Liver (tissue), 3 donors: ENCODE measurements at regions not wholly inside any gene's neighbourhood (a gene's known extent, or its start where the extent isn't known, plus 50 kb on each side); places are given as distances from the start of the nearest gene placed in this dataset.

Experiments
- CTCF ChIP-seq: fragments of 150-350 bp; IDR thresholded peaks from 2 replicates; pipeline ENCODE4 v1.5.1; 2017; ENCODE audit warnings: improper control_type of control experiment, low read depth, low read length; ENCODE audit not compliant: missing input control
- EGR1 ChIP-seq, 2 donors: IDR thresholded peaks; 2 replicates each; pipeline ENCODE4 v1.6.1; 2016 to 2018; ENCODE audit warnings: antibody characterized with exemption in 2 of 2, low read depth in 2 of 2
- HNF4A ChIP-seq, 2 donors: conservative IDR thresholded peaks; 2 replicates each; pipeline ENCODE4 v1.6.1; 2016; ENCODE audit warnings: antibody characterized with exemption in 2 of 2, mild to moderate bottlenecking in 2 of 2
- RAD21 ChIP-seq, 2 donors: IDR thresholded peaks; 2 replicates each; pipeline ENCODE4 v1.6.1; 2016; ENCODE audit warnings: antibody characterized with exemption in 2 of 2, mild to moderate bottlenecking in 2 of 2
- REST ChIP-seq: IDR thresholded peaks from 2 replicates; pipeline ENCODE4 v1.6.1; 2016; ENCODE audit warnings: antibody characterized with exemption, mild to moderate bottlenecking
- RXRA ChIP-seq, 2 donors: IDR thresholded peaks; 2 replicates each; pipeline ENCODE4 v1.6.1; 2017 to 2018; ENCODE audit warnings: antibody characterized with exemption in 2 of 2, mild to moderate bottlenecking in 1 of 2
- donor health status: healthy.
- donor health status: healthy.

- TF ChIP-seq CTCF (no peak), HNF4A (conservative IDR thresholded peaks at IDR 0.05) (no peak), RXRA (IDR thresholded peaks at IDR 0.05) (no peak), REST (no peak), RAD21 (IDR thresholded peaks at IDR 0.05) (no peak), EGR1 (IDR thresholded peaks at IDR 0.05; ENCODE audit: low read depth in 2 of 2) (no peak)
Measured at GRCh38 chr4:189834616-189835015, 106.1 kb upstream of the FRG1 start.
